GM18508 (cell line): ENCODE measurements at regions not wholly inside any gene's neighbourhood (a gene's known extent, or its start where the extent isn't known, plus 50 kb on each side); places are given as distances from the start of the nearest gene placed in this dataset.
A peak's percentile ranks its signal among the peaks of the same experiment; 100 is the strongest.
"Not testable (repeated sequence)": the region's sequence is repeated elsewhere in the genome, so short reads cannot be mapped to it uniquely, and the experiment has no call there.

Experiments used
- ATAC-seq: cut with Tn5 transposase; IDR thresholded peaks from one replicate; pipeline ENCODE4 v1.9.1; 2021; ENCODE audit warnings: moderate number of reproducible peaks; ENCODE audit not compliant: insufficient read depth, unreplicated experiment

DNA sequence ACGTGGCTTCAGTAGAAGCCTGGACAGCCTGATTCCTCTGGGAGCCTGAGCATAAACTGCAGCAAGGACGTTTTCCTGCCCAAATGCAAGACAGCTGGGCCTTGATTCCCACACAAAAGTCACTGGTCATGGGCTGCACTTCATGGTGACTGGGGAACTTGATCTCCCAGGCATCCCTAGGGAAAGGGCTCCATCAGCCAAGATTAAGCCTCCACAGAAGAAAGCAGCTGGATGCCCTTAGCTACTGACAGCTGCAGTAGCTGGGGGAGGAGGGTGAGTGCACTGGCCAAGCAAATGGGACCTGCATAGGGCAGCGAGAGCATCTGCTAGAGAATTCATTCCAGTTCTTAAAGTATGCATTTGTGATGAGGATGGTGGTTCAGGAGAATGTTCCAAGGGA lies 267.4 kb upstream of the ISX start:
- no peak for ATAC-seq

DNA sequence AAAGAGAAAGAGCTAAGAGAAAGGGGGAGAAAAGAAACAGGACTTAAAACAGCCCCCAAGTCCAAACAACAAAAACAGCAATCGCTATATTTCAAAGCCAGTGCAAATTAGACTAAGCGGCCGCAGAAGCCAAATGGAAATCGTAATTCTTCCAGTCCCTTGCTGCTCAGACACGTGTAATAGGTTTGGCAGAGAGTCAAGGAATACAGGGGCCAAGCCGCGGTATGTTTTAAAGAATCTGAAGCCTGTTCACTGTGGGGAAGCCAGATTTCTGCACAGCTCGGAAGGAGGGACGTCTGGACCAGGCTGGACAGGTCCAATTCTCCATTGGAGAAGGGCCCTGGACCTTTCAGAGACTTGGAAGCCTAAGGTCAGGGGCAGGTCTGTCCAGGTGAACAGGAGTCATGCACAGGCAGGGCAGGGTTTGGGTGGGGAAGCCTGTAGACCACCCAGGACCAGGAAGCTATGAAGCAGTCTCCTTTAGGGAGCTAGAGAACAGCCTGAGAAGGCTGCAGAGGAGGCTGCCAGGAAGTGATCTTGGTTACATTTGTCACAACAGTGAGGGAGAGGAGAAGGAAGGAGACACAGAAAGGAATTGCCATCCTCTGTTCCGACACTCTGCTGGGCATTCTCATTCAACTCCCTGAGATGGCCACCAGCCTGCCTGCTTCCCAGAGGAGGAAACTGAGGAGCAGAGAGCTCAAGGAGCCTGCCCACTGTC lies 265.5 kb upstream of the ISX start:
- no peak for ATAC-seq

DNA sequence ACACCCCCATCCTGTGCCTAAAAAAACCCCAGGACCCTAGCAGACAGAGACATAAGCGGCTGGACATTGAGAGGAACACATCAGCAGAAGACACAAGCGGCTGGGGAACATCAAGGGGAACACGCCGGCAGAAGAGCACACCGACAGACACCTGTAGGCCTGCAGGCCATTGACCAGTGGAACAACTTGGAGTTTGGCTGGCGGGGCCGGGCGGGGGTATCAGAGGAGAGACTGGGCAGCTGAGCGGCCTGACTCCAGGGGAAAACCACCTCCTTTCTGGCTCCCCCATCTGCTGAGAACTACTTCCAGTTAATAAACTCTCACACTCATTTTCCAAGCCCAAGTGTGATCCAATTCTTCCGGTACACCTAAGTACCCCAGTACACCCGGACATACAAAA lies 264.7 kb upstream of the ISX start:
- no peak for ATAC-seq

DNA sequence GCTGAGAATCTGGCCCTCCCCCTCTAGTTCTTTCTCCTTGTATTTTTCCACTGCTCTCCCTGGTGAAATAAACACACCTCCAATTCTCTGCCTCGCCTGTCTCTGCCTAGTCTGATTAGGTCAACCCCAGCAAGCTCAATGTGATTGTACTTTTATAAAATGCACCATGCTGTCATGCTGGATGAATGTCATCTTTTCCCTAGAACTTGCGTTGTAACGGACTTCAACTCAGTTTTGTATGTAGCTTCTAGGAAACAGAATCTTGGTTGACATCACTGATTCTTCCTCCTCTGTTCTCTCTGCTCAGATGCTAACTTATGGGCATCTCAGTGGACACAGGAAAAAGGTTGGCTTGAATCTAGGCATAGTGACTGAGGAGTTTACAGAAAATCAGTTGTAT lies 261.9 kb upstream of the ISX start:
- ATAC-seq = no peak

DNA sequence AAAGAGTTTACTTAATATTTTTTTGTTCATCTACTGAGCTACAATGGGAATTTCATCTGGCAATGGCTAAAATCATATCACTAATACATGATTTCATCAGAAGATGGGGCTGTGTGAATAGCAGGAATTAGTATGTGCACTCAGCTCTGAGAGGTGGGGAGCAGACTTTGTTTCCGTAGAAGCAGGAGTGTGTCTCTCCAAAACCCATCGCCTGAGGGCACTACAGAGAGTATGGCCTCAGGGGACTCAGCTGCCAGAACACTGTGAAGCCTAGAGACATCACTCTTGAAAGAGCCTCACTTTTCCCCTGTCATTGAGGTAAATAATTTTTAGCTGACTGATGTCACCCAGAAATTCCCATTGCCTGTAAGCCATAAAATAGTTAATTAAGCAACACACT lies 261.4 kb upstream of the ISX start:
- no peak for ATAC-seq

DNA sequence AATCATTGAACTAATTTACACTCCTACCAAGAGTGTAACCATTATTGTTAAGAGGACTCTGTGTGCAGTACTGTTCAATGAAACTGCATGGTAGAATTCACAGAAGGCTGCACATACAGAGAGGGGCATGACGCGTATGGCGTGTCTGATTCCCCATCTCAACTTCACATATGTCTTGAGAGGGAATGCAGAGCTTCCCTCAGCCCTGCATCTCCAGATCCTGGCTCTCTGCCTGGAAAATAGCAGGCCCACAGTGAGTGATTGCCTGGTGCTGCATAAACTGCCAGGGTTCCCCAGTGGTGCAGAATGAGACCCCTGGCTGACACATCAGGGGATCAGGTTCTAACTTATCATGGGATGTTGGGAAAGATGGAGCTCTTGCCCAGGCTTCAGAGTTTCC lies 260.2 kb upstream of the ISX start:
- ATAC-seq = no peak

DNA sequence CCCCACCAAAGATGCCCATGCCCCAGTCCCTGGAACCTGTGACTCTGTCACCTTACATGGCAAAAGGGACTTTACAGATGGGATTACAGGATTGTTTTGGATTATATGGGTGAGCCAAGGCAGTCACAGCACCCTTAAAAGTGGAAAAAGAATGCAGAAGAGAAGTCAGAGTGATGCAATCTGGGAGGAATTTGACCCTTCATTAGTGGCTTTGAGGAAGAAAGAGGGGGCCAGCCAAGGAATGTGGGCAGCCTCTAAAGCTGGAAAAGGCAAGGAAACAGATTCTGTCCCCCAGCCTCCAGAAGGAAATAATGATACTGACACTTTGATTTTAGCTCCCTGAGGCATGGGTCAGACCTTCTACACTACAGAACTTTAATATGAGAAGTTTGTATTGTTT lies 257.3 kb upstream of the ISX start:
- no peak for ATAC-seq

DNA sequence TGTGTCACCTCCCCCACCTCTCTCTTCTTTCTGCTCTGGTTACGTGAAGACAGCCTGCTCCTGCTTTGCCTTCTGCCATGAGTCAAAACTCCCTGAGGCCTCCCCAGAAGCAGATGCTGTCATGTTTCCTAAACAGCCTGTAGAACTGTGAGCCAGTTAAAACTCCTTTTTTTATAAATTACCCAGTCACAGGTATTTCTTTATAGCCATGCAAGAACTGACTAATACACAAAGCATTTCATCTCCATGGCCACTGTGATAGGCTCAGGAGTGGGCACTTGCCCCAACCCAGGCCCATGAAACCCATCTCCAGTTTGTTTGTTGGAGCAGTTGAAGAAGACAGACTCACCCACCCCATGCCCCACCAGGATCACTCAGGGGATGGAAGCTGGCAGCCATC lies 253.3 kb upstream of the ISX start:
- ATAC-seq = no peak

DNA sequence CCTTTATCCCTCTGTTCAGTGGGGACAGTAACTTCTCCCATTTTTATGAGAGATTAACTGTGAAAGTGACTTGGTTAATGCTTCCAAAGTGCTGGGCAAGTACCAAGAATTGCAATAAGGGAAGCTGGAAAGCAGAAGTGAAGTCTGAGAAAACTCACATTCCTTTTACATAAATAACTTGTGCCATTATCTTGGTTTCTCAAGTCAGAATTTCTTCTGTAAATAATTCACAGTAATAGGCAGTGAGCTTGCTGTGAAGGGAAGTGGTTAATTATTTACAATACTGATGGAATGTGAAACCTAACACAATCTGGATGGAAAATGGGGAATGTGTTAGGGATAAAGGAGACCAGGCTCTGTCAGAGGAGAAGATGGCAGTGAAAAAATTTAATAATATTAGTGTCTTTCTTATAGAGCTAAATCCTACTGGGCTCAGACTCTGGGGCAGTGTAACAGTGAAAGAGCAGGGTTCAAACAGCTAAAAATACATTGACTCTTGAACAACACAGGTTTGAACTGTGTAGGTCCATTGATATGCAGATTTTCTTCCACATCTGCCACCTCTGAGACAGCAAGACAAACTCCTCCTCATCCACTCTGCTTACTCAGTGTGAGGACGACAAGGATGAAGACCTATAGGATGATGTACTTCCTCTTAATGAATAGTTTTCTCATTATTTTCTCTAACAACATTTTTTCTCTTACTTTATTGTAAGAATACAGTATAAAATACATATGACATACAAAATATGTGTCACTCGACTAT lies 251.5 kb upstream of the ISX start:
- no peak for ATAC-seq

DNA sequence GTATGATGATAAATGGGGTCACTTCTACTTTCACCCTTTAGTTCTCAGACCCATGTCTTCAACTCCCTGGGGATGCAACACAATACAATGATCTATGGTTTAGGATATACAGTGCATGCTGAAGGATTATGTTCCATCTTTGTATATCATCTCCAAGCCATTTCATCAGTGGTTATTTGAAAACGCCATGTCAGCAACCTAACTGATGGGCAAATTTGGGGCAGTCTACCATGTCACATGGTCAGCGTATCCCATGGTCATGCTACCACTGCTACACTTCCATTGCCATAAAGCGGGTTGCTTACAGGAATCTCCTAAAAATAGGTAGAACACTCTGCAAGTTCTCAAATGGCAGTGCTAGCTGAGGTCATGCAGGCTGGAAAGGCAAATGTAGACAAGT lies 236.5 kb upstream of the ISX start:
- ATAC-seq = no peak

DNA sequence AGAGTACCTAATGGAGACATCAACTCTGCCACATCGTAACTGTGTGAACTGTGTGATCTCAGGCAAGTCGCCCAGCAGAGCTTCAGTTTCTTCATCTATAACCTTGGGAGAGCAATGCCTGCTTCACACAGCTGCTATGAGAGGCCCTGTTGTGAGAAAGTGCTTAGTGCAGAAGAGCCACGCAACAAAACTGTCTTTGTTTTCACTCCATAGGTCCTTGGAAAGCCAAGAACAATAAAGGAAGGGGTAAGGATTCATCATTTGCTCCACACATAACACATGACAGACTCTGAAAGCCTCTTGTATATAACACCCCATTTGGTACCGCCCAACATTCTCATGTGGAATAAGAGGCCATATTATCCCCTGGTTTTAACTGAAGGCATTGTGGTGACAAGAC lies 231.9 kb upstream of the ISX start:
- no peak for ATAC-seq

DNA sequence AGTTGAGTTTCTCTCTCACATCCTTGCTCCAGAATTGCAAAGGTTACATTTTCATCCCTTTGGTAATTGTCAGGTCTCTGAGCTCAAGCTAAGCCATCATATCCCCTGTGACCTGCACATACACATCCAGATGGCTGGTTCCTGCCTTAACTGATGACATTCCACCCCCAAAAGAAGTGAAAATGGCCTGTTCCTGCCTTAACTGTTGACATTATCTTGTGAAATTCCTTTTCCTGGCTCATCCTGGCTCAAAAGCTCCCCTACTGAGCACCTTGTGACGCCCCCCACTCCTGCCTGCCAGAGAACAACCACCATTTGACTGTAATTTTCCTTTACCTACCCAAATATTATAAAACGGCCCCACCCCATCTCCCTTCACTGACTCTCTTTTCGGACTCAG lies 231.4 kb upstream of the ISX start:
- not testable (repeated sequence) for ATAC-seq

DNA sequence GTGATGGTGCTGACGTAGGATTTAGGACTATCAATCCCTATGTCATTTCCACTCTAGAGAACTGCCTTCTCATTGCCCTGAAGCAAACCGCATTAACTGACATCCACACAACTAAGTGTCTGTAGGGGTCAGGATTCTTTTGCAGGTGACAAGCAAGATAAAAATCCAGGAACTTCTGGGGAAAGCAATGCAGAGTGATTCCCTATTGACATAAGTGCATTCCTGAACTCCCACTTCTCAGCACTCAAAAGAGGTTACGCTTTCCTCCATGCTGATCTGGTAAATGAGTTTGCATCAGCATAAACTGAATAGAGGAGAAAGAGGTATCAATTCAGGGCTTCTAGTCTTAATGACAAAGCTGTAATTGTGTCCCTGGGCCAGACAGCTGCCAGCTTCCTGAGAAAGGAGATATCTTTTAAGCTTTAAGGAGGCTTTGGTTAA lies 224.6 kb upstream of the ISX start:
- ATAC-seq = no peak

DNA sequence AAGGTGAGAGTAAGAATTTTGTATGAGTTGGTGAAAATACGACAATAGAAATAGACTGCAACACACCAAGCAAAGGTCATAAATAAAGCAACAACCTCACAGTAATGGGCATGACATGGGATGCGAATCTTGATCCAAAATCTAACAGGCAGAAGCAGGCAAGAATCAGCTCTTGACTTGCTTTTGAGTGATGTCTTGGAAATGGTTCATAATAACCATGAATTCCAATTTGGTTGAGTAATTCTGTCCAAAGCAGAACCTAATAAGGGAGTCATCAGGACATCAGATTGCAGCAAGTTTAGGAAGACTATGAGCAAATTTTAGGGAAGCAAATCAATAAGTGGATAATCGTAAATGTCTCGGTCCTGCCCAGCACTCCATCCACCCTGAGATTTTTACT lies 224.0 kb upstream of the ISX start:
- no peak for ATAC-seq

DNA sequence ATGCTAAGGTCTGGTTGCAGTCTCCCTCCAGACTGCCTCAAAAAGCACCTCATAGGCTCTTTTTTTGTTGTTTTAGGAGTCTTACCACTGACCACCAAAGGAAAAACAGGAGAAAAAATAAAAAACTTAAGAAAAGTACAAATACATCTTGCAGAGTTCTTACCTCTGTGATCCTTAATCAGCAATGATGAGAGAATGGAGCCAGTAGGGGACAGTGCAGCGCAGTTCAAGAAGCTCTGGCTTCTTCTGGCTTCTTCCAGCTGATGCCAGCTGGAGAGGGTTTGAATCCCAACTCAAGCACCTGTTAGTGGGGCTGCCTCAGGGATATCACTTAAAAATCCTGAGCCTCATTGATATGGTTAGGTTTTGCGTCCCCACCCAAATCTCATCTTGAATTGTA lies 223.3 kb upstream of the ISX start:
- no peak for ATAC-seq

DNA sequence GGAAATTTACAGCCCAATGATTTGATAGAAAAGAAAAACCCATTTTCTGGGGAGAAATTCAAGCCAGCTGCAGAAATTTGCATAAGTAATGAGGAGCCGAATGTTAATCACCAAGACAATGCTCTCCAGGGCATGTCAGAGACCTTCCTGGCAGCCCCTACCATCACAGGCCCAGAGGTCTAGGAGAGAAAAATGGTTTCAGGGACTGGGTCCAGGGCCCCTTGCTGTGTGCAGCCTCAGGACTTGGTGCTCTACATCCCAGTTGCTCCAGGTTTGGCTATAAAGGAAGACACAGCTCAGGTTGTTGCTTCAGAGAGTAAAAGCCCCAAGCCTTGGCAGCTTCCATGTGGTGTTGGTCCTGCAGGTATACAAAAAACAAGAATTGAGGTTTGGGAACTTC lies 222.2 kb upstream of the ISX start:
- not testable (repeated sequence) for ATAC-seq

DNA sequence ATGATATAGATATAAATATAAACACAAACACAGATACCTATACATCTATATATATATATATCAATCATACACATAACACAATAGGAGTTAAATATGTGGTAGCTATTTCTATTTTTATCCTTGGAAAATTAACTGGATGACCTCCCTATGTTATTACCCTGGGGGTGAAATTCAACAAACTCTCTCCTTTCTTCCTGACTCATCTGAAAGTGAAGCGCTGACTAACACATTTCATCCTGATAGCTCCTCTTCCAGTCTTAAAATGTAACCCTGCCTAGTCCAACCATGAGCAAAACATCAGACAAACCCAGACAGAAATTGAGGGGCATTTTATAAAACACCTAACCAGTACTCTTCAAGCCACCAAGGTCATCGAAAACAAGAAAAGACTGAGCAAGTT lies 220.6 kb upstream of the ISX start:
- no peak for ATAC-seq

DNA sequence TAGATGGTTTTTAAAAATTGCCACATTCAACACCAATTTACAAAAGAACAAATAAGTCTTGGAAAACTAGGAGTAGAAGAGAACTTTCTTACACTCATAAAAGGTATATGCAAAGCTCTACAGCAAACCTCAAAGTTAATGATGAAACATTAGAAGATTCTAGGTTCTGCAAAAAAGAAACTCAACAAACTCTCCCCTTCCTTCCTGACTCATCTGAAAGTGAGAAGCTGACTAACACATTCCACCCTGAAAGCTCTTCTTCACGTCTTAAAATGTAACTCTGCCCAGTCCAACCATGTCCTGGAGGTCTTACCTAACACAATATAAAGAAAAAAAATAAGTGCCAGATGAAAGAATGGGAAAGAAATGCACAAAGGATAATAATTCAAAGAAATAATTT lies 218.9 kb upstream of the ISX start:
- ATAC-seq = peak; percentile 53

DNA sequence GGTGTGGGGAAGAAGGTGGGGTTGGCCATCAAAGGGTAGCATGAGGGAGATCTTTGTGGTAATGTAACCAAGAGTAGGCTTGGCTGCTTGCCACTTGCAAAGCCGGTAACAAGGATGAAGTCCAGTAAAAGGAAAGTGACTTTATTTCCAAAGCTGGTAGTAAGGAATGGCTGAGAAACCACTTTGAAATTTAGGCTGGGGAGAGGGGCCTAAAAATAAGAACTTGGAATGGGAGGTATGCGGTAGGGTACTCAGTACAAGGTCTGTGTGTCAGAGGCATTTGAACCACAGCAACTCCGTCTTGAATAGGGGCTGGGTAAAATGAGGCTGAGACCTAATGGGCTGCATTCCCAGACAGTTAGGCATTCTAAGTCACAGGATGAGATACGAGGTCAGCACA lies 216.0 kb upstream of the ISX start:
- ATAC-seq = no peak

DNA sequence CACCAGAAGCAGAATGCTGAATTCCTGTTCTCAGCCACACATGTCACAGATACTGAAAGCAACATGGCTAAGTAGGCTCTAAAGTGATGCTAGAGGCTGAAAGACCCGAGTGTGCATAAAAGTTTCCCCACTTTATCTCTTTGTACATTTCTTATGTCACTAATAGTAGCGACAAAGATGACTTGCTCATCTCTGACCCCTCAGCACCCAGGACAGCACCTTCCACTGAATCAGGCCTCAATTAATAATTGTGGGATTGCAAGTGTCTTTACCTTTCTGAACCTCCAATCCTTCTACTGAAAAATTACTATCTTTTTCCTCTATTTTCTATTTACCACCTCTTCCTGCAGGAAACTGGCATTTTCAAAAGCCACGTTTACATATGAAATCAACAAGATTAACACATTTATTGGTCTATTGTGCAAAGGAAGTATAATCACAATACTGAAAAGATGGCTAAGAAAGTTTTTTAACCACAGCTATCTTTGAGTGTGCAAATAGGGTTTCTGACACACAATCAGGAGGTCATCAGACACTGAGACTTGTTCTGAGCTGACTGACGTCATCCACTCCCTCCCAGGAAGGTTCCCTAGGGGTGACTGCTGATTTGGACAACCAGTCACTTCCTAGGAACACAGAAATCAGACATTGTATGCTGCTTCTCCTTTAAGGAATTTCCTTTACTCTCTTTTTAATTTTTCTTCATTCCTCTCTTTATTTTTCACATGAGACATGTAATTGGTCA lies 213.9 kb upstream of the ISX start:
- no peak for ATAC-seq

DNA sequence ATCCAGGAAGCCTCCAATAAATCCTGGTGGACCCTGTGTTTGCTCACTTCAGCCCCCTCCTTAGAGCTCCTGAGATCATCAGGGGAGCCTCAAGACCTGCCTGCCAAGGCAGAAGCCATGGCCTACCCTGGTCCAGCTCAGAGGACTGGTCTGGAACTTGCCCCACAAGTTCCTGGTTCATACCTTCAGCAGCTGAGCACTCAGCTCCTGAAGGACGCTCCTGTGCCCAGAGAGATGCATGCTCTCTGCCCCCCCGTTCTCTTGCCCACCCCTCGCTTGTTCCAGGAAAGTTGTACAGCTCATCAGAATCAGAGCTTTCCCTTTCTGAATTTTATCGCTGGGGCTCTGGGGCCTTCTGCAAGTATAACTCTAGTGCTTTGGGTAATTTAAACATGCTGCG lies 210.5 kb upstream of the ISX start:
- ATAC-seq = no peak
